Gastrocnemius medialis (tissue), 4 donors: ENCODE measurements at regions not wholly inside any gene's neighbourhood (a gene's known extent, or its start where the extent isn't known, plus 50 kb on each side); places are given as distances from the start of the nearest gene placed in this dataset.
"Not testable (repeated sequence)": the region's sequence is repeated elsewhere in the genome, so short reads cannot be mapped to it uniquely, and the experiment has no call there.

ENCODE experiments used
- ATAC-seq, 2 donors: fragments of 150-250 bp; one replicate each; pipeline ENCODE4 v1.9.1; 2016
- DNase-seq, 2 donors: peaks; one replicate each; pipeline ENCODE4 v3.0.0-alpha.2; 2019
- H3K27ac ChIP-seq, 4 donors: fragments of 200-600 bp; sonication (generic); 1 replicate in 1 of 4; 2 replicates in 3 of 4; pipeline ENCODE4 v1.5.1; 2016 to 2018; ENCODE audit warnings: mild to moderate bottlenecking in 2 of 4, moderate library complexity in 1 of 4
- H3K27me3 ChIP-seq, 3 donors: fragments of 200-600 bp; sonication (generic) in 2 of 3; 1 replicate in 1 of 3; 2 replicates in 2 of 3; pipeline versions ENCODE4 v1.5.1 to v1.6.0; 2016 to 2019; ENCODE audit warnings: mild to moderate bottlenecking in 1 of 3, moderate library complexity in 1 of 3
- H3K36me3 ChIP-seq, 2 donors: fragments of 200-600 bp; sonication (generic) in 1 of 2; one replicate each; pipeline ENCODE4 v1.5.1; 2017 to 2018
- H3K4me1 ChIP-seq, 2 donors: fragments of 200-600 bp; sonication (generic) in 1 of 2; one replicate each; pipeline ENCODE4 v1.5.1; 2016 to 2017; ENCODE audit warnings: mild to moderate bottlenecking in 2 of 2
- H3K4me3 ChIP-seq, 4 donors: fragments of 200-600 bp; sonication (generic) in 3 of 4; 1 replicate in 1 of 4; 2 replicates in 3 of 4; pipeline ENCODE4 v1.5.1; 2016 to 2019; ENCODE audit warnings: mild to moderate bottlenecking in 2 of 4
- H3K9me3 ChIP-seq, 3 donors: fragments of 200-600 bp; sonication (generic) in 2 of 3; 1 replicate in 1 of 3; 2 replicates in 2 of 3; pipeline ENCODE4 v1.5.1; 2016 to 2019
- CTCF ChIP-seq, 5 experiments: fragments of 450-650 bp in 3 of 5; fragments of 200-600 bp in 2 of 5; sonication (generic) in 2 of 5; IDR thresholded peaks in 4 of 5; conservative IDR thresholded peaks in 1 of 5; 1 replicate in 4 of 5; 2 replicates in 1 of 5; pipeline ENCODE4 v1.5.1; 2016 to 2019; ENCODE audit warnings: antibody characterized with exemption in 5 of 5, mild to moderate bottlenecking in 3 of 5, moderate library complexity in 3 of 5
- POLR2A ChIP-seq, 2 donors: fragments of 450-650 bp; IDR thresholded peaks; one replicate each; pipeline ENCODE4 v1.6.1; 2017; ENCODE audit warnings: antibody characterized with exemption in 2 of 2, mild to moderate bottlenecking in 2 of 2, moderate library complexity in 2 of 2
- in situ Hi-C, 4 donors: fragments of 200-750 bp; cut with MboI; loops; one replicate each; pipeline versions ENCODE4 v1.15.0 to v1.8.0; 2017; ENCODE audit warnings: low sequenced_read_pairs in 4 of 4
- intact Hi-C: fragments of 100-400 bp; cut with DNase I; formaldehyde crosslinking; loops from one replicate; pipeline ENCODE4 v1.15.1; 2023; ENCODE audit warnings: low total_unique reads

DNA sequence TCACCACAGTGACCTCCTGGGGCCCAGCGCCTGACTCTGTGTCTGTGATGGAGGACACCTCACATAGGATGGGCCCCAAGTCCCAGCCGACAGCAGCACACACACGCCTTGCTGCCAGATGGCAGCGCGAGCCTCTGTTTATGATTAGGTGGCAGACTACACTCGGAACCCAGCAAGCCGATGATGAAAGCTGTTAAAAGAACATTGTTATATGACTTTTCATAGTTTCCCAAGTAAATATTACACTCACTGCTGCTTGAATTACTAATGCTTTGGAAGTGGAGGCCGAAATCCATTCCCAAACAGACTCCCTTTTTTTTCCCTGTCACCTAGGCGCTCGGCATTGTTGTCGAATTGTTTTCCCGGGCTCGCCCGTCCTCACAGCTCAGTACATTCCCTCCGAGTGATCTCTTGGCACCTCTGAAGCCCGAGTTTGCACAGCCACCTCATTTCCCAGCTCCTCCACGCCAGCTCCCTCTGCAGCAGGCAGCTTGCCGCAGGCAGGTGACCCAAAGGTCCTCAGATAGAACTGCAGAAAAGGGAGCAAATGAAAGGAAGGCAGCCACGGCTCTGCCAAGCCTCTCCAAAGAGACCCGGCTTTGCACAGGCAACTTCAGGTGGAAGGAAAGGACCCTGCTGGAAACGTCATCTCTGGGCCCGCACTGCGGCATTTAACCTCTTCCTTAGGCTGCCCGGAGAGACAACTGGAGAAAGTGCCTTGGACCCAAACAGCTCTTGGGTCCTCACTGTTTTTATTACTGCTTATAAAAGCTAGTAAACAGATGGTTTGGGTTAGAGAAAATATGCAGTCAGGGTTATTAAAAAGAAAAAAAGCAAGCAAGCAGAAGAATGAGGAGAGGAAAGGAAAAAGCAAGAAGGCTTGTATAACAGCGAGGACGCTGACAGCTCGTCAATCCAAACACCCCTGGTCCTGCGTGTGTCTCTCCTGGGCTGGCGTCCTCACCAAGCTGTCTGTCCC is 72.2 kb upstream of the SLC25A33 start:
- Histone ChIP-seq H3K4me1 (peaks cover 6 to 9% of the 10 kb centered on the region in 2 donors), H3K27me3 (no peaks in the 10 kb centered on the region), H3K36me3 (no peaks in the 10 kb centered on the region), H3K27ac (peak overlapping the region in 3 of 4 donors; percentile 9 to 37 (median 14)), H3K4me3 (no peak overlapping the region), H3K9me3 (no peaks in the 10 kb centered on the region)
- ATAC-seq (peak; percentile 60 to 84), DNase-seq (peak; percentile 25 to 38)
- intact Hi-C loops (no loop called here), in situ Hi-C loops (no loop called here)
- TF ChIP-seq CTCF (IDR thresholded peaks at IDR 0.05 in 4 of 5, conservative IDR thresholded peaks at IDR 0.05 in 1 of 5): no peak
- no peak for TF ChIP-seq POLR2A (IDR thresholded peaks at IDR 0.05)

DNA sequence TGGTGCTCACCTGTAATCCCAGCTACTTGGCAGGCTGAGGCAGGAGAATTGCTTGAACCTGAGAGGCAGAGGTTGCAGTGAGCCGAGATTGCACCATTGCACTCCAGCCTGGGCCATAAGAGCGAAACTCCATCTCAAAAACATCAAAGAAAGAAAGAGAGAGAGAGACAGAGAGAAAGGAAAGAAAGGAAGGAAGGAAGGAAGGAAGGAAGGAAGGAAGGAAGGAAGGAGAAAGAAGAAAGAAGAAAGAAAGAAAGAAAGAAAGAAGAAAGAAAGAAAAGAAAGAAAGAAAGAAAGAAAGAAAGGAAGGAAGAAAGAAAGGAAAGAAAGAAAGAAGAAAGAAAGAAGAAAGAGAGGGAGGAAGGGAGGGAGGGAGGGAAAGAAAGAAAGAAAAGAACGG is 69.4 kb upstream of the SLC25A33 start:
- in situ Hi-C loops, H3K4me1 ChIP-seq, H3K27ac ChIP-seq, H3K36me3 ChIP-seq, H3K27me3 ChIP-seq, ATAC-seq, H3K4me3 ChIP-seq, H3K9me3 ChIP-seq, DNase-seq, intact Hi-C loops: not testable (repeated sequence)

DNA sequence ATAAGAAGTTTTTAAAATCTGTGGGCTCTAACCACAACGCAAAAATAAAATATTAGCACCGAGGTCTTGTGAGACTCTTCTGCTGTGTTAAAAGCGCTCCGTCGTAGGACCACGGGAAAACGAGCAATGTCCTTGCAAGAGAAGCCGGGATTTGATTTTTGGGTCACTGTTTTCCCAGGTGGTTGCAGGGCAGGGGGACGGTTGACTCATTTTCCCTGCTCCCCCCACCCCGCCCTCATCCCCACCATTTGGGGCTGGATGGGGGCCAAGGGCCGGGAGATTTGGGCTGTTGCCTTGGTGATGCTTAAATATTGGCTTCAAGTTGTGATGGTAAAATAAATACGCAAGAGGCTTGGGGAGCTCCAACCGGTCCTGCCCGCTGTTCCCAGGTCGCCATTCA is 67.6 kb upstream of the SLC25A33 start:
- peak overlapping the region in 1 of 4 donors; percentile 25 for H3K27ac ChIP-seq
- TF ChIP-seq CTCF (IDR thresholded peaks at IDR 0.05 in 4 of 5, conservative IDR thresholded peaks at IDR 0.05 in 1 of 5): no peak
- no peak for TF ChIP-seq POLR2A (IDR thresholded peaks at IDR 0.05)
- in situ Hi-C loops: no loop called here
- H3K4me3 ChIP-seq: no peak overlapping the region
- ATAC-seq: no peak
- no peaks in the 10 kb centered on the region for H3K36me3 ChIP-seq
- DNase-seq: no peak
- peaks cover 6 to 9% of the 10 kb centered on the region in 2 donors for H3K4me1 ChIP-seq
- intact Hi-C loops: no loop called here
- H3K9me3 ChIP-seq: no peaks in the 10 kb centered on the region
- peaks cover 0 to 8% (median 0%) of the 10 kb centered on the region in 3 donors for H3K27me3 ChIP-seq

DNA sequence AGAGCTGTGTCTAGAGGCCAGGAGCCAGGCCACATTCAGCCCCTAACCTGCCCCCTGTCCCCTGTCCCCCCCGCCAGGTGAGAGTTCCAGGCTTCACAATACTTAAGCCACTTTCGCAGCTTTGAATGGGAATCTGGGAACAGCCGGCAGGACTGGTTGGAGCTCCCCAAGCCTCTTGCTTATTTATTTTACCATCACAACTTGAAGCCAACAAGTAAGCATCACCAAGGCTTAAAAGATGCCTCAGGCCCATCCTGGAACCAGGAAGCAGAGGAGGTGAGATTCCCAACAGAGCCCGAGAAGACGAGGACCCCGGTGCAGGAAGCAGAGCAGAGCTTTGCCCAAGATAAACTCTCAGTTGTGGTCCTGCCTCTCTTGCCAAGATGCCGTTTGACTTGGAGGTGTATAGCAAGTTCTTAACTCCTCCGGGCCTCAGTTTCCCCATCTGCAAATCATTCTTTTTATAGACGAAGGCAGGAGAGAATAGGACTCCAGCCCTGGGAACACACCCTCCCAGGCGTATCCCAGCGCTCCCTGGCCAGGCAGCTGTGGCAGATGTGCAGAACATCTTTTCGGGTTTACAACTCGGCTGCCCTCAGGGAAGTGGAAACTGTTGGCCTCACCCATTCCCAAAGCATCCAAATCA is 66.8 kb upstream of the SLC25A33 start:
- ATAC-seq (no peak), DNase-seq (no peak)
- intact Hi-C loops (no loop called here), in situ Hi-C loops (no loop called here)
- H3K9me3 ChIP-seq: no peaks in the 10 kb centered on the region
- H3K4me3 ChIP-seq: no peak overlapping the region
- no peaks in the 10 kb centered on the region for H3K36me3 ChIP-seq
- peak overlapping the region; percentile 12 to 42 (median 36) for H3K27ac ChIP-seq
- peaks cover 0 to 8% (median 0%) of the 10 kb centered on the region in 3 donors for H3K27me3 ChIP-seq
- peaks cover 0 to under 1% of the 10 kb centered on the region in 2 donors for H3K4me1 ChIP-seq
- TF ChIP-seq POLR2A (IDR thresholded peaks at IDR 0.05) (no peak), CTCF (IDR thresholded peaks at IDR 0.05 in 4 of 5, conservative IDR thresholded peaks at IDR 0.05 in 1 of 5) (no peak)
